ENCODE measurements at regions not wholly inside any gene's neighbourhood (a gene's known extent, or its start where the extent isn't known, plus 50 kb on each side); places are given as distances from the start of the nearest gene placed in this dataset.

DNA sequence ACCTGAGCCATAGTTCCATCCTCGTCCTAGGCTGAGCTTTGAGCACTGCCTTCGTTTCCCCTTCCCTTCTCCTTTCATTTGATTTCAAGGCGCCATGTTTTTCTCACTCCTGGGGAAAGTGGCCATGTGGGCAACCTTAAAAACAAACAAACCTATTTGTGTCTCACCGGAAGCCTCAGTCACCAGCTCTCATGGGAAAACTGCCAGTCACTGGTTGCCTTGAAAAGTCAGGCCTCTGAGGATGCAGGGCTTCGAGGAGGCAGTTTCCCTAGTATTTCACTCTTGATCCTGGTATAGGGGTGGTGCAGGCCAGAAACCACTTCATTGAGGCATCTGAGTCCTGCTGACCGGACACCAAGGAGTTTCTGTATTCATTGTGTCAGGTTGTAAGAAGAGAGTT, 59.2 kb upstream of the TRIB2 start:
- ATAC-seq (ENCODE audit: low read depth) (no peak), DNase-seq (ENCODE audit: low spot score) (no peak)
- peaks cover 9% of the 10 kb centered on the region for H3K4me1 ChIP-seq (ENCODE audit: insufficient read depth, poor library complexity, severe bottlenecking)
- no peak for TF ChIP-seq CTCF (IDR thresholded peaks at IDR 0.05; ENCODE audit: poor library complexity, severe bottlenecking)
- H3K27ac ChIP-seq (ENCODE audit: poor library complexity, severe bottlenecking): no peak overlapping the region
- H3K9me3 ChIP-seq (ENCODE audit: severe bottlenecking): no peaks in the 10 kb centered on the region
- no peak overlapping the region for H3K4me3 ChIP-seq (ENCODE audit: severe bottlenecking)
- H3K36me3 ChIP-seq (ENCODE audit: low read depth): no peaks in the 10 kb centered on the region
- no peaks in the 10 kb centered on the region for H3K27me3 ChIP-seq (ENCODE audit: insufficient read depth, poor library complexity, severe bottlenecking)

DNA sequence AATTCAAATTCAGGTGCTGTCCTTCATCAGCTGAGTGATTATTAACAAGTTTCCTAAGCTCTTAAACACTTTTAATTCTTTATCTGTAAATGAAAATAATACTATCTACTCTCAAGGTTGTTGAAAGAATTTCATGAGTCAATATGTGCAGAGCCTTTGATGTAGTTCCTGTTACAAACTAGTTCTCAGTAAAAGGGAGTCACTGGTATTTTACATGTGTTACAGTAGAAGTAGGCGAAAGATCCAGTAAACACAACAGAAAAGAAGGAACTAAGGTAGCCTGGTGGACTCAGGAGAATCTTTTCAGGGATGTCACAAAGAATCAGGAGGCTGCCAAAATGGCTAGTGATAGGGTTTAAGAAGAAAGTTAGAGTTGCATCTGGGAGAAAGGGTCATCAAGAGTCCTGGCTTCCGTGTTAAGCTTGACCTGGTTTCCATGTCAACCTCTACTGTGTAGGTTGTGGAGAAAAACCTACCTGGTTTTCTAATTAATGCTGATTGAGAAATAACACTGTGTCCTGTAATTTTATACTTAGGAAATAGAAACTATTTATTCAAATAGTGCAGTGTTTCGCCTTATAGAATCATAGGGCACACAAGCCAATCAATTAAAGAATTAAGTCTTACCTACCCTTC, 58.3 kb upstream of the TRIB2 start:
- Histone ChIP-seq H3K9me3 (ENCODE audit: severe bottlenecking) (no peaks in the 10 kb centered on the region), H3K4me3 (ENCODE audit: severe bottlenecking) (no peak overlapping the region), H3K36me3 (ENCODE audit: low read depth) (no peaks in the 10 kb centered on the region), H3K4me1 (ENCODE audit: insufficient read depth, poor library complexity, severe bottlenecking) (peaks cover 9% of the 10 kb centered on the region), H3K27me3 (ENCODE audit: insufficient read depth, poor library complexity, severe bottlenecking) (no peaks in the 10 kb centered on the region), H3K27ac (ENCODE audit: poor library complexity, severe bottlenecking) (no peak overlapping the region)
- no peak for TF ChIP-seq CTCF (IDR thresholded peaks at IDR 0.05; ENCODE audit: poor library complexity, severe bottlenecking)
- no peak for DNase-seq (ENCODE audit: low spot score)
- ATAC-seq (ENCODE audit: low read depth): no peak

- no peak for TF ChIP-seq CTCF (IDR thresholded peaks at IDR 0.05; ENCODE audit: poor library complexity, severe bottlenecking)
- DNase-seq (ENCODE audit: low spot score) (no peak), ATAC-seq (ENCODE audit: low read depth) (peak; percentile 33; the same call in 1 of the 3 replicates)
- Histone ChIP-seq H3K9me3 (ENCODE audit: severe bottlenecking) (peaks cover 2% of the 10 kb centered on the region), H3K4me3 (ENCODE audit: severe bottlenecking) (no peak overlapping the region), H3K27ac (ENCODE audit: poor library complexity, severe bottlenecking) (no peak overlapping the region), H3K27me3 (ENCODE audit: insufficient read depth, poor library complexity, severe bottlenecking) (no peaks in the 10 kb centered on the region), H3K4me1 (ENCODE audit: insufficient read depth, poor library complexity, severe bottlenecking) (peaks cover 9% of the 10 kb centered on the region), H3K36me3 (ENCODE audit: low read depth) (no peaks in the 10 kb centered on the region)
Measured at GRCh38 chr2:12661489-12661888, 55.2 kb upstream of the TRIB2 start.

- ATAC-seq (ENCODE audit: low read depth): no peak
- DNase-seq (ENCODE audit: low spot score): no peak
- H3K27me3 ChIP-seq (ENCODE audit: insufficient read depth, poor library complexity, severe bottlenecking): no peaks in the 10 kb centered on the region
Measured at GRCh38 chr2:12663306-12664037, 53.3 kb upstream of the TRIB2 start.

More at GRCh38 chr2:12663306-12664037, 53.3 kb upstream of the TRIB2 start:
- Histone ChIP-seq H3K9me3 (ENCODE audit: severe bottlenecking) (peaks cover 6% of the 10 kb centered on the region), H3K36me3 (ENCODE audit: low read depth) (no peaks in the 10 kb centered on the region), H3K4me3 (ENCODE audit: severe bottlenecking) (no peak overlapping the region), H3K4me1 (ENCODE audit: insufficient read depth, poor library complexity, severe bottlenecking) (peaks cover 9% of the 10 kb centered on the region), H3K27ac (ENCODE audit: poor library complexity, severe bottlenecking) (no peak overlapping the region)
- TF ChIP-seq CTCF (IDR thresholded peaks at IDR 0.05; ENCODE audit: poor library complexity, severe bottlenecking): no peak
